ENCODE measurements at regions not wholly inside any gene's neighbourhood (a gene's known extent, or its start where the extent isn't known, plus 50 kb on each side); places are given as distances from the start of the nearest gene placed in this dataset.

- DNase-seq (ENCODE audit: low spot score in 2 of 2) (no peak), ATAC-seq (no peak)
- Mint-ChIP-seq H3K9me3 (no peaks in the 10 kb centered on the region), H3K27ac (no peak overlapping the region), H3K36me3 (no peaks in the 10 kb centered on the region)
These were observed 336.4 kb downstream of the LRIG3 start for GRCh38 chr12:58583940-58584339.

- Mint-ChIP-seq H3K9me3 (no peaks in the 10 kb centered on the region), H3K27ac (no peak overlapping the region), H3K36me3 (no peaks in the 10 kb centered on the region)
- ATAC-seq (no peak), DNase-seq (ENCODE audit: low spot score in 2 of 2) (no peak)
These were observed 335.4 kb downstream of the LRIG3 start for GRCh38 chr12:58584880-58585279.

DNA sequence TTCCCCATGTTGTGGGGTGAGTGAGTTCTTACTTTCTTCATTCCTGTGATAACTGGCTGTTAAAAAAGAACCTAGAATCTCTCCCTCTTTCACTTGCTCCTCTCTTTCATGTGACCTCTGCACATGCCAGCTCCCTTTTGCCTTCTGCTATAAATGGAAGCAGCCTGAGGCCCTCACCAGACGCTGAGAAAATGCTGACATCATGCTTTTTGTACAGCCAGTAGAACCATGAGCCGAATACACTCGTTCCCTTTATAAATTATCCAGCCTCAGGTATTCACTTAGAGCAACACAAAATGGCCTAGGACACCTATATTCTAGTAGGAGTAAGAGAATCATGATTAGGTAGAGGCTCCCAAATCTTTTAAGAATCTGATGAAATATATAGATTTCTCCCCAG lies 333.5 kb downstream of the LRIG3 start:
- ATAC-seq = no peak
- DNase-seq (ENCODE audit: low spot score in 2 of 2) = no peak
- no peaks in the 10 kb centered on the region for H3K36me3 Mint-ChIP-seq

DNA sequence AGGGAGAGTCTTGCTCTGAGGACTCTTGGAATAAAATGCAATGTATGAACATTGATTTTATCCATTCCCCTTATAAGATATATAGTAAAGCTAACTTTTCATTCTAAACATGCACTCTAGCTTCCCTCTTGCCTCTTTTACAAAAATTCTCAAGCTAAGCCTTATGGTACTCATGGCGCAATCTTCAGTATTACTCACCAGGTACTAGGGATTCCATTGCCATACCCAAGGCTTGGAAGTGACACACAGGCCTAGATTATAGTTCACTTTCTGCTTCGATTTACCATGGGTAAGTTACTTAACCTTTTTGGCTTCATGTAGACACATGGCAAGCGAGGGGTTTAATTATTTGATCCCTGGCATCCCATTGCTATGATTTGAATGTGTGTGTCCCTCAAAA lies 331.5 kb downstream of the LRIG3 start:
- DNase-seq (ENCODE audit: low spot score in 2 of 2) (no peak), ATAC-seq (no peak)
- H3K27ac Mint-ChIP-seq = no peak overlapping the region
- H3K36me3 Mint-ChIP-seq = no peaks in the 10 kb centered on the region
- no peaks in the 10 kb centered on the region for H3K9me3 Mint-ChIP-seq

More for the DNA sequence above, 333.5 kb downstream of the LRIG3 start:
- Mint-ChIP-seq H3K9me3 (no peaks in the 10 kb centered on the region), H3K27ac (no peak overlapping the region)

GRCh38 chr12:58592475-58593207 lies 327.7 kb downstream of the LRIG3 start:
- no peaks in the 10 kb centered on the region for H3K9me3 Mint-ChIP-seq
- no peak overlapping the region for H3K27ac Mint-ChIP-seq
- ATAC-seq = no peak
- DNase-seq (ENCODE audit: low spot score in 2 of 2) = no peak
- H3K36me3 Mint-ChIP-seq = no peaks in the 10 kb centered on the region

DNA sequence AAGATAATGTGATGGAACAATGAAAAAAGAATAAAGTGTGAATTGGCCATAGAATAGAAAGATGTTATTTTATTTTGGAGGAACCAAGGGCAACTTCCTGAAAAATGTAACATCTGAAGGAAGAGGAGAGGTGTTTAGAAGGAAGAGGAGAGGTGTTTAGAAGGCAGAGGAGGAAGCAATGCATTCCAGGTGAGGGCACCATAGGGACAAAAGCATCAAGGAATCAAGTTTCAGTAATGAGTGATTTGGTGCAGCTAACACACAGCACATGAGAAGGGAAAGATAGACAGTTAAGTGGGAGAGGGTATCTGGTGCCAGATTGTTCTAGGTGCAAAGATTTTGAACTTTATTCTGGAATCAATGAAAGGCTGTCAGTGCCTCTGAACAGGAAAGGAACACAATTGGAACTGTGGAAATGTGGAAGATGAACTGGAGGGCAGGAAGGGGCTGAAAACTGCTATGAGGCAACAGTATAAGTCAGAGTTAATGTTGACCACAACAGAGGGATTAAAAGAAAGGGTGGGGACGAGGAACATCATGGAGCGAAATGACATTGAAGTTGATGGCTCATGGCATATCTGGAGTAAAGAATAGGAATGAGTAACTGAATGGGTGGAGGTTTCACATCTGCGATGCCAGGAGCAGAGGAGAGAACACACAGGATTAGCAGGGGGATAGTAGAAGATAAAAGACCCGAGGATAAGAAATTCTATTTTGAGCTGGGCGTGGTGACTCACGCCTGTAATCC lies 326.6 kb downstream of the LRIG3 start:
- Mint-ChIP-seq H3K27ac (no peak overlapping the region), H3K9me3 (peaks cover 0 to 4% of the 10 kb centered on the region in 2 donors), H3K36me3 (no peaks in the 10 kb centered on the region)
- ATAC-seq = no peak
- no peak for DNase-seq (ENCODE audit: low spot score in 2 of 2)

GRCh38 chr12:58596381-58596780 lies 323.9 kb downstream of the LRIG3 start:
- Mint-ChIP-seq H3K27ac (no peak overlapping the region), H3K36me3 (no peaks in the 10 kb centered on the region), H3K9me3 (peaks cover 0 to 4% of the 10 kb centered on the region in 2 donors)
- DNase-seq (ENCODE audit: low spot score in 2 of 2) (no peak), ATAC-seq (no peak)

DNA sequence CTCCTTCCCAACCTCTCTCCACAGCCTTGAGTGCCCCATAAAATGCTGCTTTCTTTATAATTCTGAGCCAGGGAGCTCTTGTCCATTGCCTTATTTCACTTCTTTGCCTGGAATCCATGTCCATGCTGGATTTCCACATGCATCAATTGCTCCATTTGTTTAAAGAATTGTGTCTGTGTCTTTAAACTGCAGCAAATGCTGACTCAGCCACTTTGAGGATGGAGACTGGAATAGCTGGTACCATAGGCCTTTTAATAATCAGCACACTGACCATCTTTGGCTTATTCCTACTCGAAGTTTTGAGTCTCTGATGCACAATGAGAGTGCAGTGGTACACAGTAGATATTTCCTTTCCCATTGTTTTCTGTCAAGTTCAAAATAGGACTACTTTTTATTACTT lies 318.8 kb downstream of the LRIG3 start:
- no peak overlapping the region for H3K27ac Mint-ChIP-seq
- H3K36me3 Mint-ChIP-seq = no peaks in the 10 kb centered on the region
- H3K9me3 Mint-ChIP-seq = peaks cover 5 to 11% of the 10 kb centered on the region in 2 donors
- no peak for ATAC-seq
- DNase-seq (ENCODE audit: low spot score in 2 of 2) = no peak

DNA sequence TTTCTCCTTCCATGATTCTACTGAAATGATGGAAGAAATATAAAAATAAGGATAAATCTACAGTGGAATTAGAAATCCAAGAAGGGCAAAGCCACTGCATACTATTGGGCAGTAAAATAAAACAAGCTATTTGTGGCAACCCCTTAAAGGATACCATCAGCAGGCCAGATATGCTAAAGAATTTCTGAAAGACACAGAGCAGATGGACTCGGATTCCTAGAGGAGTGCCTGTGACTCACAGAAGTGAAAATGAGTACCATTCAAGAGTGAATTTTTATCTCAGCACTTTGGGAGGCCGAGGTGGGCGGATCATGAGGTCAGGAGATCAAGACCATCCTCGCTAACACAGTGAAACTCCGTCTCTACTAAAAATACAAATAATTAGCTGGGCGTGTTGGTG lies 318.1 kb downstream of the LRIG3 start:
- ATAC-seq (no peak), DNase-seq (ENCODE audit: low spot score in 2 of 2) (no peak)
- H3K36me3 Mint-ChIP-seq = no peaks in the 10 kb centered on the region
- peaks cover 6 to 12% of the 10 kb centered on the region in 2 donors for H3K9me3 Mint-ChIP-seq
- no peak overlapping the region for H3K27ac Mint-ChIP-seq

DNA sequence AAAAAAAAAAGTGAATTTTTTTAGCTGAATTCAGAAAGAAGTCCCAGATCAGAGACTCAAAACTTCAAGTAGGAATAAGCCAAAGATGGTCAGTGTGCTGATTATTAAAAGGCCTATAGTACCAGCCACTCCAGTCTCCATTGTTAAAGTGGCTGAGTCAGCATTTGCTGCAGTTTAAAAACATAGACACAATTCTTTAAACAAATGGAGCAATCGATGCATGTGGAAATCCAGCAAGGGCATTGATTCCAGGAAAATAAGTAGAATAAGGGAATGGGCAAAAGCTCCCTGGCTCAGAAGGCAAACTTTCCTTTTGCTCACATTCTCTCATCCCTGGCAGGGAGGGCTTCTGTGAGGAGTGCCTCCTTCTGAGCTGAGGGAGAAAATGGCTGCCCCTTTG lies 317.6 kb downstream of the LRIG3 start:
- peaks cover 12% of the 10 kb centered on the region in 2 donors for H3K9me3 Mint-ChIP-seq
- no peaks in the 10 kb centered on the region for H3K36me3 Mint-ChIP-seq
- ATAC-seq (no peak), DNase-seq (ENCODE audit: low spot score in 2 of 2) (no peak)
- H3K27ac Mint-ChIP-seq = no peak overlapping the region

DNA sequence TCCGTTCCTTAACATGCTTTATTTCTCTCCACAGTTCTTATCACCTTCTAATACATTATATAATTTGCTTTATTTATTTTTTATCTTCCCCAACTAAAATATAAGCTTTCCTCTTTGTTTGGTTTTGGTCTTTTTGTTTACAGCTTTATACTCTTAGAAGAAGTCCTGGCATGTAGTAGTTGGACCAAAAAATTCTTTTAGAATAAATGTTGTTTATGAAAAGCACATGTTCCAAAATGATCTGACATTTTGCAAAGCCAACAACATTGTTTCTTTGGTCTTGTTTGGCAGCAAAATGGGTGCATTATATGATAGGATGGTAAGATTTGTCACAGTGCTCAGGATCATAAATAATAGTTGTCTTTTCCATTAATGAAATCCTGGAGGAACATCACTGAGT lies 312.5 kb downstream of the LRIG3 start:
- H3K27ac Mint-ChIP-seq = no peak overlapping the region
- peaks cover 8 to 15% of the 10 kb centered on the region in 2 donors for H3K9me3 Mint-ChIP-seq
- H3K36me3 Mint-ChIP-seq = no peaks in the 10 kb centered on the region
- no peak for ATAC-seq
- DNase-seq (ENCODE audit: low spot score in 2 of 2) = no peak

DNA sequence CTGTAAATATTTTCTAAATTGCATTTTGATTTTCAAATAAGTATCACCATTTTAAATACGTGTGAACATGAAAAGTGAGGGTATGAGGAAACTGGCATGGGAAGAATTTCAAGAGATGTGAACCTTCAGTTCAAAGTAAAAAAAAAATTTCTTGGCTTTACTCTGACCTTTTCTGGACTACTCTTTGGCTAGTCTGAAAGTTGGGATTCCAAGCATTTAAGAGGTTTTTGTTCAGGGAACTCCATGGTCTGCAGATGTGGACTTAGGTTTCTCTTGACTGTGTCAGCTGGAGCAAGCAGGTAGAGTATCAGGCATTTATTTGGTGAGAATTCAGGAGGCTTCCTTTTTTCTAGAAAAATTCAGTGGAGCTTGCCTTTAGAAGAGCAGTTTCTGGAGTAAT lies 311.6 kb downstream of the LRIG3 start:
- H3K27ac Mint-ChIP-seq = no peak overlapping the region
- H3K9me3 Mint-ChIP-seq = peaks cover 4 to 13% of the 10 kb centered on the region in 2 donors
- no peak for ATAC-seq
- no peak for DNase-seq (ENCODE audit: low spot score in 2 of 2)
- no peaks in the 10 kb centered on the region for H3K36me3 Mint-ChIP-seq

DNA sequence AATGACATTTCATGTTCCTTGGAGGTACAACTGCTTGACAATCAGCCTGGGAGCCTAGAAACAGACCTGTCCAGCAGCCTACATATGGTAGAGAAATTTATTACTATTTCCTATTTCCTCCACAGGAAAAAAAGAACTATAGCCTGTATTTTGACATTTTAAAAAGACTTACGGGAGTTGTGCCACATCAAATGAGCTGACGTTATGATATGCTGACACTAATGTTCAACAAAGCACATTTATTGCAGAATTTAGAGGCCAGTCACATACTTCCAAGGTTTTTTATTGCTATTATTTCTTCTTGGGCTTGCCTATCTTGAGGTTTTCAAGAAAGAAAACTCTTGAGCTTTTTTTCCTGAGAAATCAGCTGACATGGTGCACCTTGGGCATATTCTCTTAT lies 305.3 kb downstream of the LRIG3 start:
- no peak for ATAC-seq
- Mint-ChIP-seq H3K27ac (no peak overlapping the region), H3K9me3 (peaks cover 9 to 10% of the 10 kb centered on the region in 2 donors), H3K36me3 (no peaks in the 10 kb centered on the region)
- no peak for DNase-seq (ENCODE audit: low spot score in 2 of 2)

GRCh38 chr12:58615576-58615975 lies 304.7 kb downstream of the LRIG3 start:
- H3K9me3 Mint-ChIP-seq = peaks cover 10 to 12% of the 10 kb centered on the region in 2 donors
- ATAC-seq = no peak
- H3K36me3 Mint-ChIP-seq = no peaks in the 10 kb centered on the region
- no peak overlapping the region for H3K27ac Mint-ChIP-seq
- DNase-seq (ENCODE audit: low spot score in 2 of 2) = no peak

GRCh38 chr12:58616618-58617017 lies 303.7 kb downstream of the LRIG3 start:
- Mint-ChIP-seq H3K27ac (no peak overlapping the region), H3K9me3 (peaks cover 12 to 13% of the 10 kb centered on the region in 2 donors), H3K36me3 (no peaks in the 10 kb centered on the region)
- no peak for DNase-seq (ENCODE audit: low spot score in 2 of 2)
- ATAC-seq = no peak

DNA sequence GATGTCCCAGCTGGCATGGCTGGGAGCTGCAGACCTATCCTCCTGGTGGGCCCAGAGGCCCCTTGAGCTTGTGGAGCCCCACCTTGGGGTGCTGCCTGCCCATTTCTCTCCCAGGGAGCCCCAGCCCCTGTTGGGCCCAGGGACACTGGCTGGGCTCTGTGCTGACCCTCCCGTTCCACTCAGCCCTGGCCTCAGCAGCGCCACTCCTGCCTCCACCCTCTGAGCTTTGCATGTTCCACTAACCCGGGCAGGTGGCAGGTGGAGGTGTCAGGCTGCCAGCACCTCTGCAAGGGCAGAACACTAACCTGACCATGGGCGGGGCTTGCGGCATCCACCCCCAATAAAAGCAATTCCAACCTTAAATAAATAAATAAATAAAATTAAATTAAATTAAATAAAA lies 299.2 kb downstream of the LRIG3 start:
- H3K27ac Mint-ChIP-seq = no peak overlapping the region
- peaks cover 8 to 16% of the 10 kb centered on the region in 2 donors for H3K9me3 Mint-ChIP-seq
- ATAC-seq = no peak
- DNase-seq (ENCODE audit: low spot score in 2 of 2) = no peak
- H3K36me3 Mint-ChIP-seq = no peaks in the 10 kb centered on the region

DNA sequence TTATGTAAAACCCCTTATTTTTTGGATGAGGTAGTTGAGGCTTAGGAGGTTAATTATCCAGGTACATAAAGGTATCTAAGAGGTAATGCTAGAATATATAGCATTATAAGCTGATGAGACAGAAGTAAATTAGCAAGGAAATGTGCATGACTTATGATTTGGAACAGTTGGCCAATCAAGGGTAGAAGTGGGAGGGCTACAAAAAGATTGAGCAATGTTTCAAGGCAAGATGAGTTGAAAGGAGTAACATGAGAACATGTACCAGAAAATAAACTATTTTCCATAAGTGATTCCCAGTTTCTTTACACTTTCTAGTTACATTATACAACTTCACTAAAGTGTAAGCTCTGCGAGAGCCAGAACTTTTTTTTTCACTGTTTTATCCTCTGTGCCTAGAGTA lies 290.9 kb downstream of the LRIG3 start:
- H3K36me3 Mint-ChIP-seq = no peaks in the 10 kb centered on the region
- H3K9me3 Mint-ChIP-seq = peaks cover 0 to 4% of the 10 kb centered on the region in 2 donors
- DNase-seq (ENCODE audit: low spot score in 2 of 2) (no peak), ATAC-seq (no peak)
- H3K27ac Mint-ChIP-seq = no peak overlapping the region

GRCh38 chr12:58633479-58633878 lies 286.8 kb downstream of the LRIG3 start:
- Mint-ChIP-seq H3K9me3 (no peaks in the 10 kb centered on the region), H3K36me3 (no peaks in the 10 kb centered on the region), H3K27ac (no peak overlapping the region)
- DNase-seq (ENCODE audit: low spot score in 2 of 2) (no peak), ATAC-seq (no peak)

Data from activated naive CD4-positive, alpha-beta T cell treated with anti-CD3 and anti-CD28 coated beads, Interleukin-2, amount 50 U/mL, for 72 hours (primary cell).